ENCODE measurements at regions not wholly inside any gene's neighbourhood (a gene's known extent, or its start where the extent isn't known, plus 50 kb on each side); places are given as distances from the start of the nearest gene placed in this dataset.

DNA sequence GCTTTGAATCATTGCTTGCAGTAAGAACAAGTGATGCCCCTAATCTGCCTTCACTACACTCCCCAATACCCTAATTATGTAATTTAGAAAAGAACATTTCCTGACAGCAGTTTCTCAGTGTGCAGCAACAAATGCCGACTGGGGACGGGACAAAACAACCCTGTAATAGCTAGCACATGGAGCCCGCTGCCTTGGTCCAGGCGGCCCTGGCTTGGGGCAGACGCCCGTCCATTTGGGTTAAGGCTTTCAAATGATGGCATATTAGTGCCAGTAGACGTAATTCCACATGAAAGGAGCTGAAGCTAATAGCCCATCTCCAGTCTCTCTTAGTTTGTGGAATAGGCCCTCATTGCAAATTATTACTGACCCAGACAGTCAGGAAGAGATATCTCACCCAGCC is 150.6 kb upstream of the PITX1 start:
- 50% methylated on average over 7 of the region's 7 CpGs for WGBS (ENCODE audit: insufficient coverage, insufficient replicate concordance, low lambda C conversion rate, missing lambda C conversion rate)
- H3K4me3 ChIP-seq, result no peak overlapping the region
- RAD21 ChIA-PET (ENCODE audit: unreplicated experiment), result no interaction called here

More for the DNA sequence above, 150.6 kb upstream of the PITX1 start:
- Histone ChIP-seq H2AFZ (ENCODE audit: control insufficient read depth, low read depth, low read length) (no peak overlapping the region), H3K27me3 (replicated peaks in 1 of 2; ENCODE audit: control insufficient read depth in 2 of 2, insufficient read depth in 2 of 2, low read length in 1 of 2) (peaks cover 0 to 2% of the 10 kb centered on the region in 2 experiments; a peak in 3 of 4 replicates), H3K9ac (ENCODE audit: control insufficient read depth, insufficient read depth, low read length) (no peak overlapping the region), H4K20me1 (ENCODE audit: control insufficient read depth, insufficient read depth) (no peaks in the 10 kb centered on the region), H3K9me3 (replicated peaks; ENCODE audit: control insufficient read depth, insufficient read depth, low read length) (no peaks in the 10 kb centered on the region), H3K79me2 (ENCODE audit: control insufficient read depth, insufficient read depth, low read length) (no peaks in the 10 kb centered on the region), H3K4me1 (ENCODE audit: control insufficient read depth, insufficient read depth, low read length) (no peaks in the 10 kb centered on the region), H3K27ac (ENCODE audit: control insufficient read depth, insufficient read depth) (no peak overlapping the region), H3K36me3 (ENCODE audit: control insufficient read depth in 2 of 2, insufficient read depth in 2 of 2, low read length in 1 of 2) (no peaks in the 10 kb centered on the region), H3K4me2 (ENCODE audit: control insufficient read depth, insufficient read depth) (no peak overlapping the region)
- FAIRE-seq (no peak), DNase-seq (ENCODE audit: low read depth, low spot score) (no peak), ATAC-seq (no peak)
- ChIA-PET SMC1A (ENCODE audit: uncharacterized antibody, unreplicated experiment) (no interaction called here), POLR2A (no interaction called here), CTCF (no interaction called here)
- in situ Hi-C loops (cut with MboI), result loop anchor here (25.0 kb wide), 1 partner anchor 447 kb away; the partner anchor contains the start of gene CAMLG
- TF ChIP-seq, protein P1, sequence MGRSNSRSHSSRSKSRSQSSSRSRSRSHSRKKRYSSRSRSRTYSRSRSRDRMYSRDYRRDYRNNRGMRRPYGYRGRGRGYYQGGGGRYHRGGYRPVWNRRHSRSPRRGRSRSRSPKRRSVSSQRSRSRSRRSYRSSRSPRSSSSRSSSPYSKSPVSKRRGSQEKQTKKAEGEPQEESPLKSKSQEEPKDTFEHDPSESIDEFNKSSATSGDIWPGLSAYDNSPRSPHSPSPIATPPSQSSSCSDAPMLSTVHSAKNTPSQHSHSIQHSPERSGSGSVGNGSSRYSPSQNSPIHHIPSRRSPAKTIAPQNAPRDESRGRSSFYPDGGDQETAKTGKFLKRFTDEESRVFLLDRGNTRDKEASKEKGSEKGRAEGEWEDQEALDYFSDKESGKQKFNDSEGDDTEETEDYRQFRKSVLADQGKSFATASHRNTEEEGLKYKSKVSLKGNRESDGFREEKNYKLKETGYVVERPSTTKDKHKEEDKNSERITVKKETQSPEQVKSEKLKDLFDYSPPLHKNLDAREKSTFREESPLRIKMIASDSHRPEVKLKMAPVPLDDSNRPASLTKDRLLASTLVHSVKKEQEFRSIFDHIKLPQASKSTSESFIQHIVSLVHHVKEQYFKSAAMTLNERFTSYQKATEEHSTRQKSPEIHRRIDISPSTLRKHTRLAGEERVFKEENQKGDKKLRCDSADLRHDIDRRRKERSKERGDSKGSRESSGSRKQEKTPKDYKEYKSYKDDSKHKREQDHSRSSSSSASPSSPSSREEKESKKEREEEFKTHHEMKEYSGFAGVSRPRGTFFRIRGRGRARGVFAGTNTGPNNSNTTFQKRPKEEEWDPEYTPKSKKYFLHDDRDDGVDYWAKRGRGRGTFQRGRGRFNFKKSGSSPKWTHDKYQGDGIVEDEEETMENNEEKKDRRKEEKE (IDR thresholded peaks at IDR 0.05), result no peak
- TF ChIP-seq BCL11A (IDR thresholded peaks at IDR 0.05; ENCODE audit: low read depth, low read length) (no peak), SMC3 (IDR thresholded peaks at IDR 0.05; ENCODE audit: borderline replicate concordance, low read length) (no peak), GATAD2B (conservative IDR thresholded peaks at IDR 0.05; ENCODE audit: low read depth) (no peak), TCF7 (IDR thresholded peaks at IDR 0.05; ENCODE audit: borderline replicate concordance) (no peak), ZNF207 (IDR thresholded peaks at IDR 0.05; ENCODE audit: borderline replicate concordance) (no peak), TAF1 (IDR thresholded peaks at IDR 0.05; ENCODE audit: borderline replicate concordance, low read depth, low read length) (no peak), SREBF2 (IDR thresholded peaks at IDR 0.05; ENCODE audit: low read length) (no peak)
- TF ChIP-seq, protein P2, sequence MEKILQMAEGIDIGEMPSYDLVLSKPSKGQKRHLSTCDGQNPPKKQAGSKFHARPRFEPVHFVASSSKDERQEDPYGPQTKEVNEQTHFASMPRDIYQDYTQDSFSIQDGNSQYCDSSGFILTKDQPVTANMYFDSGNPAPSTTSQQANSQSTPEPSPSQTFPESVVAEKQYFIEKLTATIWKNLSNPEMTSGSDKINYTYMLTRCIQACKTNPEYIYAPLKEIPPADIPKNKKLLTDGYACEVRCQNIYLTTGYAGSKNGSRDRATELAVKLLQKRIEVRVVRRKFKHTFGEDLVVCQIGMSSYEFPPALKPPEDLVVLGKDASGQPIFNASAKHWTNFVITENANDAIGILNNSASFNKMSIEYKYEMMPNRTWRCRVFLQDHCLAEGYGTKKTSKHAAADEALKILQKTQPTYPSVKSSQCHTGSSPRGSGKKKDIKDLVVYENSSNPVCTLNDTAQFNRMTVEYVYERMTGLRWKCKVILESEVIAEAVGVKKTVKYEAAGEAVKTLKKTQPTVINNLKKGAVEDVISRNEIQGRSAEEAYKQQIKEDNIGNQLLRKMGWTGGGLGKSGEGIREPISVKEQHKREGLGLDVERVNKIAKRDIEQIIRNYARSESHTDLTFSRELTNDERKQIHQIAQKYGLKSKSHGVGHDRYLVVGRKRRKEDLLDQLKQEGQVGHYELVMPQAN (conservative IDR thresholded peaks at IDR 0.05), result no peak
- BruUV-seq (replicated peaks), result no TSS peak
- intact Hi-C loops (cut with micrococcal nuclease; ENCODE audit: unreplicated experiment), result no loop called here
